Common myeloid progenitor, CD34-positive (primary cell): ENCODE measurements at regions not wholly inside any gene's neighbourhood (a gene's known extent, or its start where the extent isn't known, plus 50 kb on each side); places are given as distances from the start of the nearest gene placed in this dataset.

Experiments used
- CTCF ChIA-PET: fragments of 350-600 bp; sonication (Branson Sonifier 250); formaldehyde crosslinking; loops from one replicate; lab custom pipeline; 2021; ENCODE audit warnings: antibody characterized with exemption; lab: Charles Lee
- POLR2A ChIA-PET: fragments of 350-600 bp; sonication (Branson Sonifier 250); formaldehyde crosslinking; loops from one replicate; lab custom pipeline; 2021; ENCODE audit warnings: antibody characterized with exemption; lab: Charles Lee
- DNase-seq, 3 donors: peaks; one replicate each; pipeline versions ENCODE4 v3.0.0 to v3.0.0-alpha.2; 2013
- H3K27ac ChIP-seq, 2 experiments: 1 replicate in 1 of 2; 2 replicates in 1 of 2; pipeline ENCODE4 v1.7.0; 2013; ENCODE audit warnings: inconsistent platforms in 2 of 2, low read length in 2 of 2, mild to moderate bottlenecking in 2 of 2, low read depth in 1 of 2, moderate library complexity in 1 of 2; ENCODE audit not compliant: severe bottlenecking in 2 of 2, insufficient read depth in 1 of 2, poor library complexity in 1 of 2
- H3K27me3 ChIP-seq, 5 experiments: replicated peaks in 2 of 5; 1 replicate in 3 of 5; 2 replicates in 2 of 5; pipeline versions ENCODE4 v1.6.1 to v1.7.0; 2013; ENCODE audit warnings: low read length in 4 of 5, mild to moderate bottlenecking in 2 of 5, moderate library complexity in 2 of 5, inconsistent platforms in 1 of 5; ENCODE audit not compliant: insufficient read depth in 5 of 5, control insufficient read depth in 4 of 5
- H3K36me3 ChIP-seq, 4 experiments: 1 replicate in 2 of 4; 2 replicates in 2 of 4; pipeline versions ENCODE4 v1.6.1 to v1.7.0; 2013; ENCODE audit warnings: low read length in 3 of 4, control low read depth in 1 of 4, mild to moderate bottlenecking in 1 of 4; ENCODE audit not compliant: control insufficient read depth in 4 of 4, insufficient read depth in 4 of 4
- H3K4me1 ChIP-seq, 4 experiments: 1 replicate in 3 of 4; 2 replicates in 1 of 4; pipeline versions ENCODE4 v1.6.1 to v1.7.1; 2013; ENCODE audit warnings: low read length in 3 of 4, mild to moderate bottlenecking in 3 of 4, control low read depth in 1 of 4, inconsistent platforms in 1 of 4, moderate library complexity in 1 of 4; ENCODE audit not compliant: control insufficient read depth in 4 of 4, insufficient read depth in 4 of 4; ENCODE audit errors: control extremely low read depth in 1 of 4
- H3K4me3 ChIP-seq, 7 experiments: 1 replicate in 4 of 7; 2 replicates in 3 of 7; pipeline versions ENCODE4 v1.5.1 to v1.7.0; 2013; ENCODE audit warnings: mild to moderate bottlenecking in 7 of 7, low read length in 6 of 7, moderate library complexity in 6 of 7, inconsistent platforms in 2 of 7, low read depth in 2 of 7, control low read depth in 1 of 7; ENCODE audit not compliant: insufficient read depth in 4 of 7, control insufficient read depth in 1 of 7; ENCODE audit errors: extremely low read depth in 1 of 7
- H3K9me3 ChIP-seq, 5 experiments: 1 replicate in 4 of 5; 2 replicates in 1 of 5; pipeline versions ENCODE4 v1.6.1 to v1.7.1; 2013; ENCODE audit warnings: low read length in 4 of 5, mild to moderate bottlenecking in 2 of 5, inconsistent platforms in 1 of 5, low read depth in 1 of 5, moderate library complexity in 1 of 5; ENCODE audit not compliant: control insufficient read depth in 4 of 5, insufficient read depth in 2 of 5; ENCODE audit errors: control extremely low read depth in 1 of 5
- WGBS: methylation state at CpG from one replicate; pipeline ENCODE4 v1.1.5; 2013; ENCODE audit not compliant: insufficient coverage; 5-methylcytosine and 5-hydroxymethylcytosine counted together

- DNase-seq = no peak
- Histone ChIP-seq H3K9me3 (peaks cover 0 to 2% (median 0%) of the 10 kb centered on the region in 5 experiments), H3K4me1 (no peaks in the 10 kb centered on the region), H3K27me3 (no peaks in the 10 kb centered on the region), H3K4me3 (no peak overlapping the region), H3K27ac (no peak overlapping the region), H3K36me3 (no peaks in the 10 kb centered on the region)
- ChIA-PET CTCF (no interaction called here), POLR2A (no interaction called here)
- 100% methylated on average over 4 of the region's 6 CpGs for WGBS
Observed at GRCh38 chr11:130801333-130802122, 114.8 kb downstream of the SNX19 start.

DNA sequence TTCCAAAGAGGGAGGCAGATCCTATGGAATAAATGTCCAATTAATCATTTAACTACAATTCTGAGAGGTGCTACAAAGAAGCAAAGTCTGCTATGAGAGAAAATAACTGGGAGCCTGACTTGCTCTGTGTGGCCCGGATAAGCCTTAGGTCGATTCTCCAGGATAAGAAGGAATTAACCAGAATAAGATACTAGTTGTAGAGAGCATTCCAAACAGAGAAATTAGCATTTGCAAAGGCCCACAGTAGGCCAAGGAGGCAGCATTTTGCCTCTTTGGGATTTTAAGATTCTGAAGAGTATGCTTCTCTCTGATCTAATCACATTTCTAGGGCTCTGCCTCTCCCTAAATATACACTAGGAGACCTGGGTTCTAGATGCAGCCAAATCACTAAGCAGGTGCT is 113.7 kb downstream of the SNX19 start:
- no peaks in the 10 kb centered on the region for H3K36me3 ChIP-seq
- ChIA-PET POLR2A (no interaction called here), CTCF (no interaction called here)
- H3K4me3 ChIP-seq = no peak overlapping the region
- H3K9me3 ChIP-seq = peaks cover 0 to 2% (median 0%) of the 10 kb centered on the region in 5 experiments
- no peaks in the 10 kb centered on the region for H3K4me1 ChIP-seq
- no peak overlapping the region for H3K27ac ChIP-seq
- H3K27me3 ChIP-seq = no peaks in the 10 kb centered on the region
- no peak for DNase-seq
- 100% methylated on average over 2 of the region's 2 CpGs for WGBS

DNA sequence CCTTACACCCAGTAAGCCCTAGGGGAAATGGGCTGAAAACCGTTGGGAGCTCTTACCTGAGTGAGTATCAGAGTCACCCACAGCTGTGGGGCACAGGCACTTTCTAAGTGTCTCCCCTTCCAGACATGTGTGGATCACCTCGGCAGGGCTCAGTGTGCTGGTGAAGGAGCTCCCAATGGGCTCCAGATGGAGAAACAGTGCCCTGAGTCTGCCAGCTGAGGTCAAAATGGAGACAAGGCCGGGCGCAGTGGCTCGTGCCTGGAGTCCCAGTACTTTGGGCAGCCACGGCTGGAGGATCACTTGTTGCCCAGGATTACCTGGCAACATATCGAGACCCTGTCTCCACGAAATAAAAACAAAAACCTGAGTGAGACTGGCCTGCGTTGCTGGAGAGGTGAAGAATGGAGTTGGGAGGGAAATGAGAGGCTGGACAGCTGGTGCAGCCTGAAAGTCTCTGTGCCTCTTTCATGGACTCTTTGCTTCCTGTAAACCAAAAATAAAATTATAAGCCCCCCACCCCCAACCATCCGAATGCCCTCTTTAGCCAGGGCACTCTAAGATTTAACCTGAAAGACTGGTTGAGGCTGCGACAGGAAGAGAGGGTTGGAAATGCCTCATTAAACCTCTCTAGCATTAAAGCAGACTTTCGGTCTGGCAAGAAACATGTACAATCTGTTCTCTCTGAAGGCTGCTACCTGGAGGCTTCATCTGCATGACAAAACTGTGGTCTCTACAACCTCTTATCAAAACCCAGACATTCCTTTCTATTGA is 111.8 kb downstream of the SNX19 start:
- Histone ChIP-seq H3K27me3 (no peaks in the 10 kb centered on the region), H3K4me3 (no peak overlapping the region), H3K27ac (no peak overlapping the region), H3K9me3 (no peaks in the 10 kb centered on the region), H3K4me1 (no peaks in the 10 kb centered on the region), H3K36me3 (no peaks in the 10 kb centered on the region)
- ChIA-PET CTCF (interaction anchor here (1.3 kb wide), 1 partner anchor 369 kb away, joined by 3 read pairs; no protein-coding TSS in a partner anchor), POLR2A (no interaction called here)
- no peak for DNase-seq
- WGBS = 95% methylated on average over 11 of the region's 12 CpGs

DNA sequence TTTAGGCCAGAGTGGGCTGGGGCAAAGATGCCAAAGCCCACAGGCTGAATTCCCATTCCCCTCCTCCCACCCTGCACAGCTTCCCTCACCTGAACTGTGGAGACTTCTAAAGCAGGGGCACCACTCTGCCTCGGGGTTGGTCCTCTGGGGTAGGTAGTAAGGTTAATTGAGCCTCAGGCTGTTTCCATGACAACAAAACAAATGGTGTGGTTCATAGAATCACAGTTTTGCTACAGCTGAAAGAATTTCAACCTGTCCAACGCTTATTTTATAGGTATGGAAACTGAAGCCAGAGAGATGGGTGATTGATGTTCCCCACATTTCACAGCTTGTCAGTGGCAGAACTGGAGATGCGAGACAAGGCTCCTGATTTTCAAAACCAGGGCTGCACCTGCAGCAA is 109.5 kb downstream of the SNX19 start:
- DNase-seq = no peak
- Histone ChIP-seq H3K27me3 (no peaks in the 10 kb centered on the region), H3K4me1 (no peaks in the 10 kb centered on the region), H3K36me3 (no peaks in the 10 kb centered on the region), H3K4me3 (no peak overlapping the region), H3K9me3 (no peaks in the 10 kb centered on the region), H3K27ac (no peak overlapping the region)
- WGBS = 86% methylated on average over 2 of the region's 3 CpGs
- POLR2A ChIA-PET = no interaction called here
- CTCF ChIA-PET = no interaction called here

DNA sequence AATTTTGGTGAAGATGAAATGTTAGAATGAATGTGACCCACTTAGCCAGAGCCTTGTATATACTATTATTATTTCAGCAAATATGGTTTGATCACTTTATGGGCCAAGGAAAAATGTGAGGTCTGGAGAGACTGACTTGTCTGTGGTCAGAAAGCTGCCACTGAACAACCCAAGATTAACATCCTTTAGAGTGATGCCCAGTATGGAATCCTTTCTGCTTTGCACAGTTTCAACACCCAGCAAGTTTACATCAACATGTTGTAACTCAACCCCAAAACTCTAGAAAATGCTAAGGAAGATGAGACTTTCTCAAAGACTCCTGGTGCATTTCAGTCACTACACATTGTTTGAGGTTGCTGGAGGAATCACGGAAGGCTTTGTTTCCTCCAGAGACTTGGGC is 107.7 kb downstream of the SNX19 start:
- Histone ChIP-seq H3K4me3 (no peak overlapping the region), H3K27ac (no peak overlapping the region), H3K36me3 (no peaks in the 10 kb centered on the region), H3K27me3 (no peaks in the 10 kb centered on the region), H3K4me1 (no peaks in the 10 kb centered on the region), H3K9me3 (no peaks in the 10 kb centered on the region)
- WGBS = 100% methylated on average over 1 of the region's 1 CpG
- ChIA-PET POLR2A (no interaction called here), CTCF (no interaction called here)
- DNase-seq = no peak

GRCh38 chr11:130813196-130813595 is 103.1 kb downstream of the SNX19 start:
- H3K36me3 ChIP-seq = no peaks in the 10 kb centered on the region
- no peaks in the 10 kb centered on the region for H3K9me3 ChIP-seq
- ChIA-PET CTCF (no interaction called here), POLR2A (interaction anchor here (0.6 kb wide), 1 partner anchor 27 kb away, joined by 3 read pairs; no protein-coding TSS in a partner anchor)
- no peaks in the 10 kb centered on the region for H3K4me1 ChIP-seq
- WGBS = 97% methylated on average over 5 of the region's 8 CpGs
- H3K4me3 ChIP-seq = no peak overlapping the region
- H3K27me3 ChIP-seq = peaks cover 0 to 2% (median 0%) of the 10 kb centered on the region in 5 experiments
- H3K27ac ChIP-seq = no peak overlapping the region
- DNase-seq = no peak

- H3K4me3 ChIP-seq = no peak overlapping the region
- H3K36me3 ChIP-seq = no peaks in the 10 kb centered on the region
- peaks cover 0 to 2% (median 0%) of the 10 kb centered on the region in 5 experiments for H3K27me3 ChIP-seq
- H3K4me1 ChIP-seq = no peaks in the 10 kb centered on the region
- CTCF ChIA-PET = no interaction called here
- POLR2A ChIA-PET = no interaction called here
- no peak overlapping the region for H3K27ac ChIP-seq
- no peak for DNase-seq
- WGBS = no CpG with 5 or more reads among the region's 3 CpGs
- no peaks in the 10 kb centered on the region for H3K9me3 ChIP-seq
Observed at GRCh38 chr11:130813638-130814037, 102.6 kb downstream of the SNX19 start.
